NCI-H128 (cell line): ENCODE measurements at regions not wholly inside any gene's neighbourhood (a gene's known extent, or its start where the extent isn't known, plus 50 kb on each side); places are given as distances from the start of the nearest gene placed in this dataset.

Experiments
- DNase-seq: peaks from one replicate; lab custom pipeline; 2025; ENCODE audit not compliant: unreplicated experiment; lab: John Stamatoyannopoulos, UW

- DNase-seq = no peak
These were observed 387.3 kb downstream of the HS3ST3B1 start for GRCh38 chr17:14688134-14688533.

DNA sequence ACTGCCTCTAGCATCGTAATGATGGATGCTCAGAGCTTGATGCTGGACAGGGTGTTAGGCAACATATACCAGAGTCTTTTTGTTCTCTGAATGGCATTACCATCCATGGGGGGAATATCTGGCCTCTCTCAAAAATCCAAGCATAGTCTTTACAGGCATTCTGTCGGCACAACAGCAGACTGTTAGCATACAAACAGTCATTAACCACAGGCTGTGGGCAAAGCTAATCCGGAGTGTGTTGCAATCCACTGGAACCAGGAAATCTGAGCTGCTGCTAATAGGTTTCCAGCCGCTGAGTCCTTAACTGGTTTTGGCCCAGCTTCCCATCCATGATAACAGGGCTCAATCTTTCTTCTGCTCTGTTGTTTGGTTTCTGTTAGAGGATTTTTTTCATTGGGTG lies 371.9 kb downstream of the HS3ST3B1 start:
- DNase-seq = no peak

DNA sequence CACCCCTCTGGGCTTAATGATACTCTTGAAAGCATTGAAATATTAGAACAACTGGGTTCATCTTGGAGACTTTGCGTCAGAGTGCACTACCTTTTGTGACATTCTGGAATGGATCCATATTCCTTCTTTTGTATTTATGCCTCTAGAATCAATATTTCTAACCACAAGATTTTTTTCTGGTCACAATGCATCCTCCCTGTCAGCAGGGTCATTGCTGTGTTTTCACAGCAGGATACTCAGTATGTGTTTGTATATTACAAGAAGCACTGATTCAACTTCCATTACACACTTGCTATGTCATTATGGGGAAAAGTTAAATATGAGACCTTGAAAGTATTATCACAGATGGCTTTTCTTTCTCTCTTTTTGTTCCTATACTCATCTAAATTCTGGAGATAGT lies 370.0 kb downstream of the HS3ST3B1 start:
- no peak for DNase-seq

DNA sequence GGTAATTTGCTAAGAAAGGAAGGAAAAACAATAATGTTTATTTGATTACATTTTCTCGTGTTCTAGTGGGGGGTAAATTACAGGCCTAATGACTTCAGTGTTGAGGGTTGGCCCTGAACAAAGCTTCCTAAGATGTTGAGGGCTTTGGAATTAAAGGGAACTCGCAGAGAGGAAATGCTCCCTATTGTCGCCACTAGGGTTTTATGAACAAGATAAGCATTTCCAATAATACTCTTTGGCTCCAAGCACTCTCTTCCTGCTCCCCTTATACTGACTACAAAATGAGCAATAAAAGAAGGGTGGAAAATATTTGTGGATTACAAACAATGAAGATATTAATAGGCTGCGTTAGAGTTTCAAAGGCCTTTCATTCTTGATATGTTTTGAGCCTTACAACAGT lies 363.6 kb downstream of the HS3ST3B1 start:
- no peak for DNase-seq

- DNase-seq = no peak
These were observed 340.2 kb downstream of the HS3ST3B1 start for GRCh38 chr17:14641117-14641516.

DNA sequence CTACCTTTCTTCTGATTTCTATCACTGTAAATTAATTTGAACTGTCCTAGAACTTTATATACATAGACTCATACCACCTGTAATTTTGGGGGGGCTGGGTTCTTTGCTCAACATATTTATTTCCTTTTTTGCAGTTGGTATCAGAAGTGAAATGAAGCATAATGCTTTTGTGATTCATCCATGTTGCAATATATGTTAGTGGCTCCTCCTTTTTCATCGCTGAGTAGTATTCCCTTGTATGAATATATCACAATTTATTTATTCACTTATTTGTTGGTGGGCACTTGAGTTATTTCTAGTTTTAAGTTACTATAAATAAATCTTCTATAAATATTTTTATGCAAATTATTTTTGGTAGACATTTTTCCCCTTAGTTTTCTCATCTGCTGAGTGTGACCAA lies 336.4 kb downstream of the HS3ST3B1 start:
- no peak for DNase-seq

GRCh38 chr17:14630621-14631020 lies 329.7 kb downstream of the HS3ST3B1 start:
- no peak for DNase-seq

- DNase-seq = no peak
These were observed 329.2 kb downstream of the HS3ST3B1 start for GRCh38 chr17:14630046-14630445.

GRCh38 chr17:14622615-14623101 lies 321.8 kb downstream of the HS3ST3B1 start:
- no peak for DNase-seq

- no peak for DNase-seq
These were observed 321.1 kb downstream of the HS3ST3B1 start for GRCh38 chr17:14621826-14622614.

- DNase-seq = no peak
These were observed 318.9 kb downstream of the HS3ST3B1 start for GRCh38 chr17:14619821-14620220.

GRCh38 chr17:14616528-14616927 lies 315.6 kb downstream of the HS3ST3B1 start:
- no peak for DNase-seq

GRCh38 chr17:14605267-14605599 lies 304.4 kb downstream of the HS3ST3B1 start:
- no peak for DNase-seq

- no peak for DNase-seq
These were observed 303.8 kb downstream of the HS3ST3B1 start for GRCh38 chr17:14604591-14605266.

DNA sequence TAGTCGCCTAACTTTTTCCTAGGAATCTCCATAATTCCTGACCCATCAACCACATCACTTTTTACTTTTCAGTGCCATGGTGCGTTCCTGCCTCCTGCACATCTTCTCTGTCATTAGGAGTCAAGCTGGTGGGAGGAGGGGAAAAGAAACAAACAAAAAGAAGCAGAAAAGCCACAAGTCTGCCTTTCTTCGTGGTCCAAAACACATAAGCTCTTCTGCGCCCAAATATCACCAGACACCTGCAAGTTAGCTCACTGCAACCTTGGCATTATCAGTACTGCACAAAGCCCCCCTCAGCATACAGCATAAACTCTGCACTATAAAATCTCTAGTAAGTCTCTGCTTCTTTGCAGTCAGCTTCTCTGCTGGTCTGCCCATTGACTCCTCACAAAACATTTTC lies 295.3 kb downstream of the HS3ST3B1 start:
- no peak for DNase-seq

DNA sequence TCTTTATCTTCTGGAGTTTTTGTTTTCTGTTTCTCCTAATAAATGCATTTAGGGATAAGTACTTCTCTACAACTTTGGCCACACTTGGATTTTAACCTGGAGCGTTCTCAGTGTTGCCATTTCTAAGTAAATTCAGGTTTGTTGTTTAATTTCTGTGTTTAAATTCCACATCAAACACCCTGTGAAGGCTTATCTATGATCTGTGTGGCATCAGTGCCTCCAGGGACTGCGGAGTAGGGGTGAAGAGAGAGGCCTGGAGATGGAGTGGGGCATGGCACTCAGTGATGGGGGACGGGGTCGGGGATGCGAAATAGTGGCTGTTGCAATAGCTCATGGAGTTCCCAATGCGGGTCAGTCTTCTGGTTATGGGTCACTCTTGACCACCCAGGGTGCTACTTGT lies 294.8 kb downstream of the HS3ST3B1 start:
- DNase-seq = no peak

GRCh38 chr17:14594690-14595089 lies 293.8 kb downstream of the HS3ST3B1 start:
- no peak for DNase-seq

DNA sequence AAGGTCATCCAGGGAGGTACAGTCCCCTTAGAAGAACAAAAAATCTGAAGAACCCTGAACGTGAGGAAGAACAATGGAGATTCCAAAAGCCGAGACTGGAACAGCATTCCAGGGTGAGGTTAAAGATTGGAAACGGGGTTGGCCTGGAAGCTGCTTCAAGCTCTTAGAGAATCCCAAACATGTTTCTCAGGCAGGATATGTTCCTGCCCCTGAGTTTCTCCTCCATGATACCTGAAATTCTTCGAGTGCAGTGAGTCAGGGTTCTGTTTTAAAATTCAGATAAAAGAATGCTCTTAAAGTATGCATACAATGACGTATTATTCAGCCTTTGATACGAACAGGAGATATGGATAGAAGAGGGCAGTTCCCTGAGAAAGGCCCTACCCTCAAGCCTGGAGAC lies 293.1 kb downstream of the HS3ST3B1 start:
- DNase-seq = no peak

DNA sequence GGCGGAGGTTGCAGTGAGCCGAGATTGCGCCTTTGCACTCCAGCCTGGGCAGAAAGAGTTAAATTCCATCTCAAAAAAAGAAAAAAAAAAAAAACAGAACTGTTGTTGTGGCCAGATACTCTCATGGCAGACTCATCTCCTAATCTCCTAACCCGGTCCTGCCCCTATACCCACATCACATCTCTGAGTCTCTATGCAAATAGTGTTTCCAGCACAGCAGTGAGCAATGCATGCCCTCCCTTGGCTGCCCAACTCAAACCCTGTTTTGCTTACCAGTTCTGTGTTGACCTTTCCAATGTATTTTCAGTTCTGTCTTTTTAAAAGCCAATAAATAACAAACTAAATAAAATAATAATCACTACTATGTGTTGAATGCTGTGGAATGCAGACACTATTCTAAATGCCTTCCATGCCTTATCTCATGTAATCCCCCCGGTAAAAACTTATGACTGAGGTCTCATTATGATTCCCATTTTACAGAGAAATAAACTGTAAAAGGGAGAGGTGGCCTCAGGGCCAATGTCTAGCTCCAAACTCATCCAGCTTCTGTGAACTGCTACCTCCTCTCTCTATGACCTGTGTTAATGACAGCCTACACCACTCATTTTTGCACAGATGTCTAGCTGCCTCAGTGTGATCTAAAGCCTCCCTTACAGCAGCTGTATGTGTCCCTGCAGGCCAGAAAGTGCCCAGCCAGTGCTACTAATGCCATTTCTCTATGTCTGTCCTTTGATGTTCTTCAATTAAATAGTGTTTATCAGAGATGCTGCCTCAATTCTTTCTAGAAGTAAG lies 289.8 kb downstream of the HS3ST3B1 start:
- DNase-seq = no peak

- no peak for DNase-seq
These were observed 284.2 kb downstream of the HS3ST3B1 start for GRCh38 chr17:14585099-14585498.

DNA sequence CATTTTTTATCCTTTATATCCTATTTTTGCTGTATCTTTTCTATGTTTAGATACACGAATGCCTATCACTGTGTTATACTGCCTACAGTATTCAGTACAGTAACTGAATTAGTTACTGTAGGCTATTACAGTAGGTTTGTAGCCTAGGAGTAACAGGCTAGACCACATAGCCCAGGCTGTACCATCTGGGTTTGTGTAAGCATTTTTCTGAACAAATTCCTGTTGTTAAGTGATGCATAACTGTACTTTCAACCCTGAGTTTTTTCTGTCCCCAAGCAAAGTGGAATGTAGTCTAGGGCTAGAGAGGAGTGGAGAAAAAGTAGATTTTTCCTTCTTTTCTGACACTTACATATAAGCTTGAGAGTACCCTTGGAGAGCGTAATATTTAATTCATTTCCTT lies 282.1 kb downstream of the HS3ST3B1 start:
- DNase-seq = no peak
